GM21619 (cell line): ENCODE measurements at regions not wholly inside any gene's neighbourhood (a gene's known extent, or its start where the extent isn't known, plus 50 kb on each side); places are given as distances from the start of the nearest gene placed in this dataset.
"Not testable (repeated sequence)": the region's sequence is repeated elsewhere in the genome, so short reads cannot be mapped to it uniquely, and the experiment has no call there.

Experiments used
- ATAC-seq: cut with Tn5 transposase; IDR thresholded peaks from one replicate; pipeline ENCODE4 v1.9.1; 2021; ENCODE audit not compliant: unreplicated experiment

DNA sequence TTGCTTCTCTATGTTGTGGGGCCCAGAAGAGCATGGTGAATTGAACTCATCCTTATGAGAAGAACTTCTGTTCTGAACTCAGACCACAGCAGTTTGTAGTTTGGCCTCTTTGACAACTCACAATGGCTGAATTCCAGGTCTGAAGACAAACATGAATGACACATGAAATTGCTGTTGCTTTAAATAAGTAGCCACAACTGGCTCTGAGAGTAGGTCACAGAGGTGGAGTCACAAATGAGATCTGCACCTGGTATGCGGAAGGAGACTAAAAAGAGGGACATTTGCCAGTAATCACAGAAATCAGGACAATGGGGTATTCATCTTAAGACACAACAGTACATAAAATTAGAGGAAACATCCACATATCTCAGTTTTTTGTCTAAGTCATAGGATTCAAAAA lies 290.3 kb upstream of the MMADHC start:
- ATAC-seq: no peak

DNA sequence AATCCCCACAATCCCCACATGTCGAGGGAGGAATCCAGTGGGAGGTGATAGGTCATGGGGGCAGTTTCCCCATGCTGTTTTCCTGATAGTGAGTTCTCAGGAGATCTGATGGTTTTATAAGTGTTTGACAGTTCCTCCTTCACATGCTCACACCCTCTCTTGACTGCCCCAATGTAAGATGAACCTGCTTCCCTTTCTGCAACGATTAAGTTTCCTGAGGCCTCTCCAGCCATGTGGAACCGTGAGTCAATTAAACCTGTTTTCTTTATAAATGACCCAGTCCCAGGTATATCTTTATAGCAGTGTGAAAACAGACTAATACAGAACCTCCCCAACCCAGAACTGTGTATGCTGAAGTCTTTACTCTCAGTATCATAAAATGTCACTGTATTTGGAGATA lies 289.5 kb upstream of the MMADHC start:
- no peak for ATAC-seq

DNA sequence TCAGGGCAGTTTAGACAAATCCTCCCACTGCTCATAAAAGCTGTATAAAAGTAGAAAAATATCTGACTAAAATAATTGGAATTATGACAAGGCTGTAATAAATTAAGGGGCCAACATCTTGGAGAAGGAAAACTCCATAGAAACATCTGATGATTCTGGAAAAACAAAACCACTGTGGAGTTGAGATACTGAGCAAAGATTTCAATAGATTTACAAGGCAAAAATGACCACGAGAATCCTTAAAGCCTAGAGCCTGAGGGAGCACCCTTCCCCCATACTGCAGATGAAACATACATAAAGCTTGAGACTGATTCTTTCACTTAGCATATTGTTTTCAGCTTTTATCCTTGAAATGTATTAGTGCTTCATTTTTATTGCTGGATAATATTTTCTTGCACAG lies 286.4 kb upstream of the MMADHC start:
- no peak for ATAC-seq

DNA sequence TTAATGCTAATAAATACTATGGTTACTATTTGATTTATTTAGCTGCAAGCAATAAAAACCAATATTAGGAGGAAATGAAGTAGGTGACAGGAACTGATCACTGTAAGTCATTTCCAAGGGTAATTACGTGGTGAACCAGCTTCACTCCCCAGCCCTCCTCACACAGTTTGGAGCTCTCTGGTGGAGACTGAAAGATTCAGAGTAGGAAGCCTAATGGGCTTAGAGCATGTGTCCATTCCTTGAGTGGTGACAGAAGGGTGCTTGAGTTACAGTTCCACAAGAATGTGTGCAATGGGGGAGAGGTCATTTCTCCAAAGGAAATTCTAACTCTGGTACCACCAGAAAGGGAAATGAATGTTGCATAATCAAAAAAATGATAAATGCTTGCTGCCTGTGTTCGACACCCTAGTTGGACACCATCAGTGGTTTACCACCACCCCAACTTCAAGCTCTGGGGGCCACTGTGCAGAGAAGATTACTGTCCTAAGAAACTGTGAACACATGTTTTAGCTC lies 285.1 kb upstream of the MMADHC start:
- no peak for ATAC-seq

DNA sequence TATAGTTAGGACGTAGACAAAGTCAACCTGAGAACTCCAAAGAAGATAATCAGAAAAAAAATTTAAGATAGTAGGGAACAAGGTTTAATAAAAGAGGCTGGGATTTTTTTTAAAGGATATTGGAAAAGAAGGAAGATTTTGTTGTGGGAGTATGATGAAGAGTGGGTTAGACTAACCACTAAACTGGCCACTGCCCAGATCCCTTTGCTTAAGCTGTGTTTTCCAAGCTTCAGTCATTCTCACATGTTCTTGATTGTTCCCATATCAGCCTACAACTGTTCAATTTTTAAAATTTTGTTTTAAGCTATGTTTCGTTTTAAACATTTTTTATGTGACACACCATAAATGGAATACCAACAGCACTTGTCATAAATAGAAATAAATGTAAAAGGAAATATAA lies 284.5 kb upstream of the MMADHC start:
- no peak for ATAC-seq

DNA sequence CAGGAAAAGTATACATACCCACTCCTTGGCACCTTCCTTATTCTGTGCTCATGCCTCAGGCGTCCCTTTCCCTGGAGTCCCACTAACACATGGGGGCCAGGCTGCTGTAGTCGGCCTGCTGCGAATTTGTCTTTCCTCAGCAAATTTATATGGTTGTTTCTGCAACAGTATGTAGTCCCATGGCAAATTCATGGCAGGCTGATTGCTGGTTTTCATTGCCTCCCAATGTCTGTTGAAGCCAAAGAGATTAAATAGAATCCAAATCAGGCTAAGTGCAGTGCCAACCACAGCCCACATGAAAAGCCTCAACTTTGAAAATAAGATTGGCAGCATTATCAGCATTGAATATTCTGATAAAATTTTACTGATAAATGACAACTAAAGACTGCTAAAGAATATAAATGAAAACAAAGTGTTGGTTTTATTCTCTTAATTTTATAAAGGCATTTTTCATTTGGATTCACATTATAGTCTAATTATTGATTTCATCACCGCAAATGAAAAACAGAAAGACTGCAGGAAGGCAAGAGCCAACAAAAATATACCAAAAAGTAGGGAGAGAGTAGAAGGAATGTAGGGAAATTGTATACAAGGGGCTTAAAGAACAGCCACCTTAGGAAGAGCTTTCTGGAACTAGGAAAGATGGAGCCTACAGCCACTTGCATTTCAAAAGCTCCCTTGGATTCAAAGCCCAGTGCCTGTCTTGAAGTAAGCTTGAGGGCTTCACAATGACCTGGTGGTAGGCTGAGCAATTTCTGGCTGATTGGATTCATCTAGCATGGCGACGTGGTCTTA lies 283.7 kb upstream of the MMADHC start:
- ATAC-seq: no peak

DNA sequence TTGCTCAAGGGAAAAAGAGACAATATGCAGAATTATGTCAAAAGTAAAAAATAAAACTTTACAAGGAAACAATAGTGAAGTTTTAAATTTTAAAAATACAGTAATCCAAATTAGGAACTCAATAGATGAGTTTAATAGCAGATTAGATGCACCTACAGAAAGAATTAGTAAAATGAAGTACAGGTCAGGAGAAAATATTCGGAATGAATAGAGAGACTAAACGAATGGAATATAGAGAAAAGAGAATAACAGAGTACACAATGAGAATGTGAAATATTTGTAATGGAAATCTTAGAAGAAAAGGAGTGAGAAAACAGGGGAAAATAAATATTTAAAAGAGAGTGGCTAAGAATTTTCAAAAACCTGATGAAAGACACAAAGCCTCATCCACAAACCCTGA lies 275.7 kb upstream of the MMADHC start:
- no peak for ATAC-seq

DNA sequence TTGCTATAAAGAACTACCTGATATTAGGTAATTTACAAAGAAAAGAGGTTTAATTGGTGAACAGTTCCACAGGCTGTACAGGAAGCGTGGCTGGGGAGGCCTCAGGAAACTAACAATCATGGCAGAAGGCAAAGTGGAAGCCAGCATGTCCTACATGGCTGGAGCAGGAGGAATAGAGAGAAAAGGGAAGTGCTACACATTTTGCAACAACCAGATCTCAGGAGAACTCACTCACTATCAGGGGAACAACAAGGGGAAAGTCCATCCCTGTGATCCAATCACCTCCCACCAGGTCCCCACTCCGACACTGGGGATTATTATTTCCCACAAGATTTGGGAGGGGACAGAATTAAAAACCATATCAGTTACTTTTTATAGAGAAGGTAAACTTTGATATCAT lies 273.5 kb upstream of the MMADHC start:
- ATAC-seq: no peak

DNA sequence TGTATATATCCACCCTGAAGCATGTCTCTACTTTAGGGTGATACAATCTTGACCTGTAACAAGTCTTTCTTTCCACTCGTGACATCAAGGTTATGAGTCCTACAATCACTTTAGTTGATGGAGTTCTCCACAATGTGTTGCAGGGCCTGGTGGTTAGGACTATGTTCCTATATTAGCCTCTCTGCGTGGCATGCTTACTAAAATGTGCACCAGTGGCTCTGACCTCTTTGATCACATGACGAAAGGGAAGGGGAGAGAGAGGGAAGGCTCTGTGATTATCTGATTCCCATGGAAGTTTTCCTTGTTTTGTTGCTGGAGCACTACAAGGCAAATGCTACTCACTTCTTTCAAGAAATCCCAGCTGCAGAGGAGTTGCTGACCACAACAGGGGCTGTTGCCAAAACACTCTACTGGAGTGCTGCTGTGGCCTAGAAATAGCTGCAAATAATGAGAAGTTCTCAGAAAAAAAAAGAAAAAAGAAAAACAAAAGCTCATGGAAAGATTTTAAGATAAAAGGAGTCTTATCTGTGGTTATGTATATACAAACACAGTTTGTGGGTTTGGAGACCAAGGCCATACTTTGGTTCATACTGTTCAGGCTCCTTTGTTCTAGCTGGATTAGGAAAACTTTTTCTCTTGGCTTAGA lies 272.8 kb upstream of the MMADHC start:
- no peak for ATAC-seq

DNA sequence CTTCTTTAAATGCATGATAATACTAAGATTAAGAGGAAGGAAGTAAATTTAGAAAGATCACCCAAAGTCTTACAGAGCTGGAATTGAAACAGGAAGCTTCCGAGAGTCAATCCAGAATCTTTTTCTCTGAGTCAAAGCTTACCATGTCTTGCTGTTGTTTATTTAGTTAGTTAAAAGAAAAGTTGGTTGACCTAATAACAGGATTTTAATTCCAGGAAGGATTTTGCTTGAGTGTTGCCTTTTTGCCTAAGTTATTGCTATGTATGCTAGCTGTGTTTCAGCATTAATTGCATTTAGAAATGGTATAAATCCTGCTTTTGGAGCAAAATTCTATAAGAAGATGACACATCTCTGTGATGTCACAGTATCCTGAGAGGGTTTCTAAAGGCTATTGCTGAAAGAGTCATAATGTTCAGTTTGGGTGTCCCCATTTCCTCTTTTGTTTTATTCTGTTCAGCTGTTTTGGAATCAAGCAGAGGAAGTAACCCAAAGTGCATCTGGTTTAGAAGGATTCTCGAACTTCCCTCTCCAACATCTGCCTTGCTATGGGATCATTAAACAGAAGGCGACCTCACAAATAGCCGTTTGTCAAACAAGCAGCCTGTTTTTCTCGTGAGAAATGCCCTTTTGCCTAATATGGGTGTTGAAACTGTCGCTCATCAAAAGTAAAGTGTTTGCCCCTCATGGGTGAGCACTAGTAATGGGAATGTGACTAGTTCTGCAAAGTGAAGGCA lies 271.5 kb upstream of the MMADHC start:
- no peak for ATAC-seq

DNA sequence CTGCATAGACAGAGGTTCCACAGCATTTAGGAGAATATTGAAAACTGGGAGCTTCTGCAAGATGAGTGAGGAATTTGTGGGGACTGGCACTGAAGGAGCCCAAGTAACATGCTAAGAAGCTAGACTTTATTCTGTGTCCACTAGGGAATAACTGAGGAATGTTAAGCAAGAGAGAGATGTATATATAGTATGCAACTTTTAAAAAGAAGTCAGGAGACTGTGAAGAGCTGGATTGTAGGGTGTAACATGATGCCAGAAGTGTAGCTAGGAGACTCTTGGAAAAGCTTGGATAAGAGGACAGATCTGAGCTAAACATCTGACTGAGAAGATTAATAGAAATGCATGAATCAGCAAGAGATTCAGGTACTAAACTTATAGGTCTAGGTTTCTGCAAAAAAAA lies 270.6 kb upstream of the MMADHC start:
- ATAC-seq: no peak

DNA sequence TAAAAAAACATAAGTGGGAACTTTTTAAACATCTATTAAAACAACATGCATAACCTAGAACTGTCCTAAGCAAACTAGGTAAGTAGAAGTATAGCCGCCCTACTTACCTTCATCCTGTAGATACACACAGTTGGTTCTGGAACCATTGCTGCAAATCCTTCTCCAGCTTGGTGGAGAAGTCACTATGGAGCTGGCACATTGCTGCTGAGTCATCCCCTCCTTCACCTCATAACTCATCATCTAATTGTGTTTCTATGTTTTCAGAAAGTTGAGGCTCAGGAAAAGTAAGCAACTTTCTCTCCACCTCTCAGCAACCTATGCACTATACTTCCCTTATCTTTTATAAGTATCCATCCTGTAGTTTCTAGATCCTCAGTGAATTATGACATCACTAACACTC lies 269.8 kb upstream of the MMADHC start:
- no peak for ATAC-seq

DNA sequence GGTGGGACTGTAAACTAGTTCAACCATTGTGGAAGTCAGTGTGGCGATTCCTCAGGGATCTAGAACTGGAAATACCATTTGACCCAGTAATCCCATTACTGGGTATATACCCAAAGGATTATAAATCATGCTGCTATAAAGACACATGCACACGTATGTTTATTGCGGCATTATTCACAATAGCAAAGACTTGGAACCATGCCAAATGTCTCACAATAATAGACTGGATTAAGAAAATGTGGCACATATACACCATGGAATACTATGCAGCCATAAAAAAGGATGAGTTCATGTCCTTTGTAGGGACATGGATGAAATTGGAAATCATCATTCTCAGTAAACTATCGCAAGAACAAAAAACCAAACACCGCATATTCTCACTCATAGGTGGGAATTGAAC lies 268.3 kb upstream of the MMADHC start:
- ATAC-seq: not testable (repeated sequence)

DNA sequence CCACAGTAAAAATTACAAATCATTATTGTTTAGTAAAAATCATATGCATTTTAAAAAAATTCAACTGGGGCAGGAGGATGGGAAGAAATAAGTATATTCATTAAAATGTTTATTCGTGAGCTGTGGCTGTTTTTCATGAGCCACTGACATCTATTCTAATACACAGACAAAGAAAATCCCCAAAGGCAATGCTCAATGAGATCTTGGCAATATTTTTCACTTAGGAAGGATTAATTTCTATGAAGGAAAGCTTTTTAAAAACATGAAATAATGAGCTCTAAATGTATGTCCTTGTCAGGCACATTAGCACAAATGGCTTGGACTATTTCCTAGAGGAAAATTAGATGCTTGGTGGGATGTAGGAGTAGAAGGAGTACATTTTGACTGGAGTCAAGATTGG lies 262.0 kb upstream of the MMADHC start:
- ATAC-seq: no peak

DNA sequence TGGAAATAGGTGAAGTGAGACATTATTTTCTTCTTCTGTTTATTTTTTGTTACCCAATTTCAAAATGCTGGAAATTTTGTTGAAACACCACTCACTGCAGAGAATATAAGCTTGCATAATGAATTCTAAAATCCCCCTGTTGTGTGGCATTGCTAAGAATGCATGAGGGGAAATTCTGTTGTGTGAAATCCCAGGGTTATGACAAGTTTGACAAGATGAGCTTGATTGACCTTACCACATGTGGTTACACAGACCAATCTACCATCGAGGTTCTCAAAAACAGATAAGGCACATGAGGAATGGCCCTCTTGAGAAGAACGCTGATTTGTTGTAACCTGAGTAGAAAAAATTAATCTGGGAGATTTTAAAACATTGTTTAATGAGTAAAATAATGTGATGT lies 261.6 kb upstream of the MMADHC start:
- ATAC-seq: no peak

DNA sequence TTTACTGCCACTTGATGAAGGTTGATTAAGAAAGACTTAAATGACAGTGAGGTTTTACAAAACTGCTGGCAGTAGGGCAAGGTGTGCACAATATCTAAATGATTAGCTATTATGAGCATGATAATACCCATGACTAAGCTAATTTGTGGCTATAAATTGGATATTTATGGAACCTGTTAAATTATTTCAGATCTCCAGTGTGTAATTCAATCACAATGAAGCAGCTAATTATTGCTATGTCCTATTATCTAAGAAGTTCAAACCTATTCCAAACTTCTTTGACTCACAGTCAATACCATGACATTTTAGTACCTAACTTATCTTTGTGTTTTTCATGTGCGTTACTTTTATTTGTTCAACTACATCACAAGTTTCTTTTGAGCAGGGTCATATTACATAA lies 253.8 kb upstream of the MMADHC start:
- no peak for ATAC-seq

DNA sequence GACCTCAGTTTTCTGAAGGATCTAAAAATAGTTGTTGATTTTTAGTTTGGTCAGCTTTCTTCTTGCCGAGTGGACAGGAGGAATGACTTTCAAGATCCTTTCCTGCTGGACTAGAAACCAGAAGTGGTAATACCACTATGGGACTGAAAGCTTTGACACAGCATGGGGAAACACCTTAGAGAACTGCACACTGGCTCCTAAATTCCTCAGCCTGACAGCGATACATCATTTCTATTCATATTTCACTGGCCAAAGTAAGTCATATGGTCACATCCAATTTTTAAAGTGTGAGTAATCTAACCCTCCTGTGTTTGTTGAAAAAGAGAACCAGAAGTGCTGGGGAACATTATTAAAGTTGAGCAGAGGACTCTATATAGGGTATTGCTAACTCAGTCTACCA lies 244.7 kb upstream of the MMADHC start:
- ATAC-seq: no peak

DNA sequence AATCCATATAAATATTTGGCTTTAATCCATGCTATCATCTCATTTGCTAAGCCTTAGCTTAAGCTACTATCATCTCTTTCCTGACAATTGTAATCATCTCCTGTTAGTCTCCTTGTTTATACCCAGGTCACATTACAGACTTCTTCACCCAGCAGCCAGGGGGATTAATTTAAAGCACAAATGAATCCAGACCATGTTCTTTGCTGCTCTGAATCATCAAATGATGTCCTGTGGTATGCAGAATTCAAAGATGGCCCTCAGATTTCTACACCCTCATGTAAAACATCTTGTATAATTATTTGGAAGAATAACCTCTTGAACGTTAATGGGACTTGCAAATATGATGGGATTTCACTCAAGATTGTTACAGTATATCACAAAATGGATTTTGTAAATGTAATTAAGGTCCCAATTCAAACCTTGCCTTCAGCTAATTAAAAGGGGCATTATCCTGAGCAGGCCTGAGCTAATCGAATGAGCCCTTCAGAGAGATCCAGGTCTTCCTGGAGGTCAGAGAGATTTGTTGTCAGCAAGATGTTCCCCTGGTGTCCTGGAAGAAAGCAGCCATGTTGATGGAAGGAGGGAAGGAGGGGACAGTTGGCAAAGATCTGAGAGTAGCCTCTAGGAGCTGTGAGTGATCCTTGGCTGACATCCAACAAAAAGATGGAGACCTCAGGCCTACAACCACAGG lies 241.1 kb upstream of the MMADHC start:
- ATAC-seq: no peak

DNA sequence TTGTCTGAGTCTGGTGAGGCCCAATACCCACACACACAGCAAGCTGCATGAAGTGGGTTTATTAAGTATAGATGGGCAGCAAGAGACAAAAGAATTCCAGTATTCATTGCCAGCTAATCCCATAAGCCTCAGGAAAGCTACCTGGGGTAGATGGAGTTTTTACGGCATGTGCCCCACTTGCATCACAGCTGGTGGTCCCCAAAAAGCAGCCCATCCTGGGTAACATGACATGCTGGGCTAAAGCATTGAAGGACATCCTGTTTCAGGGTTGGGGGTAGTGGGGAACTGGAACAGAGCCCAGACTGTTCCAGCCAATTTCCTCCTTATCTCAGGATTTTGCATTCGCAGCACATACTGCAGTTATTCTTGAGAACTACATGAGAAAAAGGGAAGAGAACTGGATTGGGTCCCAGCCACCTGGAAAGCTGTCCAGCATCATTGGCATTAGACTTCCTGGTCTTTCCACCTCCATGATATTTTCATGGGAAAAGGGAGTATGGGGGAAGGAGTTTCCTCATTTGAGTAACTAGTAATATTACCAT lies 240.1 kb upstream of the MMADHC start:
- ATAC-seq: no peak

DNA sequence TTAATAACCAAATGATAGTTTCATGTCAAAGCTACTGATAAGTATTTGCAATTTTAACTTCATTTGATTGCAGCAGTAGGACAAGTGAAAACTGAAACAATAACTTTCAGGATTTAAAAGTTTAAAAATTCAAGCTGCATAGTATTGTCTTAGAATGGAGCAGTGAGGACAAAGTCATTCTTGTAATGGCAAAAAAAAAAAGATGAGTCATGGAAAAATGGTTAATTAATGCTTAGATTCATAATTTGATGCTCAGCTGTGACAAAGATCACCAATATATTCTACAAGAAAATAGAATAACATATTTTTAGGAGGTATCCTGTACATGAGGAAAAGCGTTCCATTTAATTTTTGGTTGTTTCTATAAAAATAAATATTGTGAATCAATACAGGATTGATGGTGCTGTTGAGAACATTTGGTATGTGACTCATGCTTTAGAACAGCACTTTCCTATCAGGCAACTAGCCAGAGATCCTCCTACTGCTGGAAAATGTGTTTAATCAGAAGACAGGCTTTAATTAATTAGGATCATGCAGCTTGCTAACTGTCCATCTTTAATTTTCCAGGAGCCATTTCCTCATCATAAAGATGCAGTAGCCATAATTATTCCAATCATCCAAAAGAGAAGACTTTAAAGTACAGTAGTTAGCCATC lies 239.0 kb upstream of the MMADHC start:
- no peak for ATAC-seq

DNA sequence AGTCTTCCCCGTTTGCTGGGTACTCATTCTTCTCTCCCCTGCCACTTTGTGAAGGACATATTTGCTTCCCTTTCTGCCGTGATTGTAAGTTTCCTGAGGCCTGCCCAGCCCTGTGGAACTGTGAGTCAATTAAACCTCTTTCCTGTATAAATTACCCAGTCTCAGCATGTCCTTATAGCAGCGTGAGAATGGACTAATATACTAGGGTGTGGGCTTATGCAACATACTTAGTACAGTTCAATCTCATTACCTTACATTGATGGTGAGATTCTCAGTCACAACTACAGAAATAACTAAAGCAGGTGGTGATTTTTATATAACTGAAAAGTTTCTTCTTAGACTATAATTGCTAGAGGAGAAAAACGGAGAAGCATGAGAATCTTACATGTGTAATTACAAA lies 237.9 kb upstream of the MMADHC start:
- ATAC-seq: no peak
